ENCODE measurements at regions not wholly inside any gene's neighbourhood (a gene's known extent, or its start where the extent isn't known, plus 50 kb on each side); places are given as distances from the start of the nearest gene placed in this dataset.

DNA sequence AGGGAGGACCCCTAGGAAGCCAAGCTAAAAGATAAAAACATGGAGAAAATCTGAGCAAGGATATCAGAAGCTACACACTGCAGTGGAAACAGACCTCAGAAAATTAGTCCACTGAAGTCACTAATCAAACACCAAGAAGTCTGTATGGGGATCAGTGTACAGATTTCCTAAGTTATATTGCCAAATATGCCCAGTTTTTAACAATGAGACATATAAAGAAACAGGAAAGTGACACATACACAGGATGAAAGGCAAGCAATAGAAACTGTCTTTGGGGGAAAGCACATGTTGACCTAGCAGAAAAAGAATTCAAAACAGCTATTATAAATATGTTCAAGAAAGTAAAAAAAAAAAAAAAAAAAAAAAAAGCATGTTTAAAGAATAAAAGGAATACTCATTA, 153.7 kb downstream of the PPP4R3C start:
- TF ChIP-seq, protein P1, sequence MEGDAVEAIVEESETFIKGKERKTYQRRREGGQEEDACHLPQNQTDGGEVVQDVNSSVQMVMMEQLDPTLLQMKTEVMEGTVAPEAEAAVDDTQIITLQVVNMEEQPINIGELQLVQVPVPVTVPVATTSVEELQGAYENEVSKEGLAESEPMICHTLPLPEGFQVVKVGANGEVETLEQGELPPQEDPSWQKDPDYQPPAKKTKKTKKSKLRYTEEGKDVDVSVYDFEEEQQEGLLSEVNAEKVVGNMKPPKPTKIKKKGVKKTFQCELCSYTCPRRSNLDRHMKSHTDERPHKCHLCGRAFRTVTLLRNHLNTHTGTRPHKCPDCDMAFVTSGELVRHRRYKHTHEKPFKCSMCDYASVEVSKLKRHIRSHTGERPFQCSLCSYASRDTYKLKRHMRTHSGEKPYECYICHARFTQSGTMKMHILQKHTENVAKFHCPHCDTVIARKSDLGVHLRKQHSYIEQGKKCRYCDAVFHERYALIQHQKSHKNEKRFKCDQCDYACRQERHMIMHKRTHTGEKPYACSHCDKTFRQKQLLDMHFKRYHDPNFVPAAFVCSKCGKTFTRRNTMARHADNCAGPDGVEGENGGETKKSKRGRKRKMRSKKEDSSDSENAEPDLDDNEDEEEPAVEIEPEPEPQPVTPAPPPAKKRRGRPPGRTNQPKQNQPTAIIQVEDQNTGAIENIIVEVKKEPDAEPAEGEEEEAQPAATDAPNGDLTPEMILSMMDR (IDR thresholded peaks at IDR 0.05): no peak
- no peak for TF ChIP-seq ZFX (IDR thresholded peaks at IDR 0.05; ENCODE audit: borderline replicate concordance)
